Testis (tissue), 2 donors: ENCODE measurements at regions not wholly inside any gene's neighbourhood (a gene's known extent, or its start where the extent isn't known, plus 50 kb on each side); places are given as distances from the start of the nearest gene placed in this dataset.

ENCODE experiments used
- DNase-seq: peaks from one replicate; pipeline ENCODE4 v3.0.0-alpha.2; 2019
- H3K27ac ChIP-seq, 2 donors: fragments of 200-600 bp; sonication (generic); one replicate each; pipeline ENCODE4 v1.5.1; 2019
- H3K27me3 ChIP-seq: fragments of 200-600 bp; sonication (generic); one replicate; pipeline ENCODE4 v1.5.1; 2019
- H3K36me3 ChIP-seq: fragments of 200-600 bp; sonication (generic); one replicate; pipeline ENCODE4 v1.5.1; 2017; ENCODE audit warnings: low read depth; ENCODE audit errors: missing control alignments
- H3K4me1 ChIP-seq: fragments of 200-600 bp; sonication (generic); one replicate; pipeline ENCODE4 v1.5.1; 2019
- H3K4me3 ChIP-seq, 2 donors: fragments of 200-600 bp; sonication (generic); one replicate each; pipeline ENCODE4 v1.5.1; 2017 to 2019
- H3K9me3 ChIP-seq: fragments of 200-600 bp; sonication (generic); one replicate; pipeline ENCODE4 v1.5.1; 2017
- POLR2A ChIP-seq: fragments of 450-650 bp; IDR thresholded peaks from one replicate; pipeline ENCODE4 v1.6.1; 2017; ENCODE audit warnings: antibody characterized with exemption, mild to moderate bottlenecking, moderate library complexity
- WGBS, 2 donors: methylation state at CpG; one replicate each; pipeline ENCODE4 v1.1.5; 2018; 5-methylcytosine and 5-hydroxymethylcytosine counted together
- intact Hi-C: fragments of 100-400 bp; cut with DNase I; formaldehyde crosslinking; loops from one replicate; pipeline ENCODE4 v1.15.1; 2023; ENCODE audit warnings: low total_unique reads
- TF ChIP-seq, protein P1 (sequence below), 3 experiments: fragments of 450-650 bp in 2 of 3; fragments of 200-600 bp in 1 of 3; sonication (generic) in 1 of 3; IDR thresholded peaks; one replicate each; pipeline ENCODE4 v1.5.1; 2016 to 2019; ENCODE audit warnings: antibody characterized with exemption in 3 of 3, mild to moderate bottlenecking in 2 of 3, moderate library complexity in 1 of 3

- Histone ChIP-seq H3K27me3 (no peaks in the 10 kb centered on the region), H3K36me3 (no peaks in the 10 kb centered on the region), H3K9me3 (no peaks in the 10 kb centered on the region), H3K4me3 (no peak overlapping the region), H3K4me1 (no peaks in the 10 kb centered on the region), H3K27ac (no peak overlapping the region)
- TF ChIP-seq, protein P1, sequence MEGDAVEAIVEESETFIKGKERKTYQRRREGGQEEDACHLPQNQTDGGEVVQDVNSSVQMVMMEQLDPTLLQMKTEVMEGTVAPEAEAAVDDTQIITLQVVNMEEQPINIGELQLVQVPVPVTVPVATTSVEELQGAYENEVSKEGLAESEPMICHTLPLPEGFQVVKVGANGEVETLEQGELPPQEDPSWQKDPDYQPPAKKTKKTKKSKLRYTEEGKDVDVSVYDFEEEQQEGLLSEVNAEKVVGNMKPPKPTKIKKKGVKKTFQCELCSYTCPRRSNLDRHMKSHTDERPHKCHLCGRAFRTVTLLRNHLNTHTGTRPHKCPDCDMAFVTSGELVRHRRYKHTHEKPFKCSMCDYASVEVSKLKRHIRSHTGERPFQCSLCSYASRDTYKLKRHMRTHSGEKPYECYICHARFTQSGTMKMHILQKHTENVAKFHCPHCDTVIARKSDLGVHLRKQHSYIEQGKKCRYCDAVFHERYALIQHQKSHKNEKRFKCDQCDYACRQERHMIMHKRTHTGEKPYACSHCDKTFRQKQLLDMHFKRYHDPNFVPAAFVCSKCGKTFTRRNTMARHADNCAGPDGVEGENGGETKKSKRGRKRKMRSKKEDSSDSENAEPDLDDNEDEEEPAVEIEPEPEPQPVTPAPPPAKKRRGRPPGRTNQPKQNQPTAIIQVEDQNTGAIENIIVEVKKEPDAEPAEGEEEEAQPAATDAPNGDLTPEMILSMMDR (IDR thresholded peaks at IDR 0.05), result no peak
- no peak for TF ChIP-seq POLR2A
- 56 to 67% methylated on average over 4 of the region's 4 CpGs for WGBS, 2 donors
- no peak for DNase-seq
- intact Hi-C loops, result no loop called here
Measured at GRCh38 chr14:42192738-42193653, 586.3 kb downstream of the LRFN5 start.

- intact Hi-C loops, result no loop called here
Measured at GRCh38 chr14:42190744-42191143, 584.1 kb downstream of the LRFN5 start.

DNA sequence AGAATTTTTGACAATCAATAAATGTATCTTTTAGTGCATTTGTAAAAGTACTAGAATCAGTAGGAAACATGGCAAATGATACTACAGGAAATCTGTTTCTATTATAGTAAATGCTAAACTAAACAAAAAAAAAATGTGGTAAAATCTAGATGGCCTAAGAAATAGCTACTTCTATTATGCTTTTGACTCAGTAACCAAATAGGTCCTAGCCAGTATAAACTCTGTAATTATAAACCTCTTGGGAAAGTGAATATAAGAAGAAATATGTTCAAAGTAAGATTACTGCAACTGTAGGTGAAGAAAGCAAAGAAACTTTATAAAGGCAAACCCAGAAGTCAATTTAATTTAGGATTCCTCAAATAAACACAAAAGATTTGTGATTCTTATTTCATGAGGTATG, 581.2 kb downstream of the LRFN5 start:
- H3K27ac ChIP-seq, result no peak overlapping the region
- intact Hi-C loops, result no loop called here

More at GRCh38 chr14:42190744-42191143, 584.1 kb downstream of the LRFN5 start:
- TF ChIP-seq, protein P1 (IDR thresholded peaks at IDR 0.05), result no peak
- TF ChIP-seq POLR2A, result no peak
- H3K4me3 ChIP-seq, result no peak overlapping the region
- no peaks in the 10 kb centered on the region for H3K36me3 ChIP-seq
- DNase-seq, result no peak
- H3K4me1 ChIP-seq, result no peaks in the 10 kb centered on the region
- 96 to 100% methylated on average over 1 of the region's 1 CpG for WGBS, 2 donors
- no peaks in the 10 kb centered on the region for H3K9me3 ChIP-seq
- H3K27ac ChIP-seq, result no peak overlapping the region
- H3K27me3 ChIP-seq, result no peaks in the 10 kb centered on the region

DNA sequence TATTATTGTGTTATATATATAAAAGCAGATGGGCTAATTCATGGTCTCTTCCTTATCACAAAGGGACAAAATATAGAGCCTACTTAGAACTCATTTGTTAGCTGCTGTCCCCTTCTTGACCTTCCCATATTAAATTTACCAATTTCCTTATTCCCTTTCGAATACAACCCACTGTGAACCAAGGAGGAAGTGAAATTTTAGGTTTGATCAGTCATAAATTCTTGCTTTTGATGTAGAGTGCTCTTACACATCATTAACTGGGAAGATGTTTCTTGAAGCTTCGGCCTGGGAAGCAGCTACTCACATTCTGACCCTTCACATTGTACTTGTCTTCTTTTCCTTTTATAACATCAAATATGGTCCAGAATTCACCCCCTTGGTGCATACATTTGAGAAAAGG, 579.0 kb downstream of the LRFN5 start:
- Histone ChIP-seq H3K4me3 (no peak overlapping the region), H3K27me3 (no peaks in the 10 kb centered on the region), H3K4me1 (no peaks in the 10 kb centered on the region), H3K9me3 (no peaks in the 10 kb centered on the region), H3K27ac (no peak overlapping the region), H3K36me3 (no peaks in the 10 kb centered on the region)
- DNase-seq, result no peak
- WGBS, 2 donors, result 70 to 82% methylated on average over 2 of the region's 2 CpGs
- intact Hi-C loops, result no loop called here
- TF ChIP-seq, protein P1 (IDR thresholded peaks at IDR 0.05), result no peak
- no peak for TF ChIP-seq POLR2A

More for the DNA sequence above, 581.2 kb downstream of the LRFN5 start:
- no peak overlapping the region for H3K4me3 ChIP-seq
- no peak for TF ChIP-seq POLR2A
- TF ChIP-seq, protein P1 (IDR thresholded peaks at IDR 0.05), result no peak
- no peaks in the 10 kb centered on the region for H3K36me3 ChIP-seq
- H3K27me3 ChIP-seq, result no peaks in the 10 kb centered on the region
- no peak for DNase-seq
- no peaks in the 10 kb centered on the region for H3K9me3 ChIP-seq
- H3K4me1 ChIP-seq, result no peaks in the 10 kb centered on the region

DNA sequence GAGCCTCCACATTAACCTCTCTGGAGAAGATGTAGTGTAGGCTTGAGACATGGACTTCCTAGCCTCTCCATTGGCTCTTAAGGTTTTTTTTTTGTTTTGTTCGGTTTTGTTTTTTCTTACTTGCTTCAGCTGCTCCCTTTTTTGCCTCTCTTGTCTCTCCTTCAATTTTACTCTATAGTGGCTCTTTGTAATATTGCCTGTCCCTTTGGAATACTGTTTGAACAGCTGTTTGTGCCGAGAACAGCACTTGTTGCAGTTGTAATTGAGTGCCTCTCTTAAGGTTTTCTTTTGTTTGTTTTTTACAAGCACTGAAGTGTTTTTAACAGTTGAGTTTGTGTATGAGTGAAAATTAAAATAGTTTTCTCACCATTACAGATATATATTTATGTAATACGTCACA, 567.7 kb downstream of the LRFN5 start:
- 87 to 90% methylated on average over 3 of the region's 3 CpGs for WGBS, 2 donors
- no peak overlapping the region for H3K4me3 ChIP-seq
- intact Hi-C loops, result no loop called here
- H3K36me3 ChIP-seq, result no peaks in the 10 kb centered on the region
- no peaks in the 10 kb centered on the region for H3K27me3 ChIP-seq
- H3K4me1 ChIP-seq, result no peaks in the 10 kb centered on the region
- no peaks in the 10 kb centered on the region for H3K9me3 ChIP-seq
- TF ChIP-seq, protein P1 (IDR thresholded peaks at IDR 0.05), result no peak
- TF ChIP-seq POLR2A, result no peak
- no peak for DNase-seq
- H3K27ac ChIP-seq, result no peak overlapping the region
